Inferior parietal cortex (tissue), 1 donor: ENCODE measurements at regions not wholly inside any gene's neighbourhood (a gene's known extent, or its start where the extent isn't known, plus 50 kb on each side); places are given as distances from the start of the nearest gene placed in this dataset.

Experiments used
- DNase-seq: peaks from one replicate; pipeline ENCODE4 v3.0.0-alpha.2; 2016; ENCODE audit errors: extremely low spot score

DNA sequence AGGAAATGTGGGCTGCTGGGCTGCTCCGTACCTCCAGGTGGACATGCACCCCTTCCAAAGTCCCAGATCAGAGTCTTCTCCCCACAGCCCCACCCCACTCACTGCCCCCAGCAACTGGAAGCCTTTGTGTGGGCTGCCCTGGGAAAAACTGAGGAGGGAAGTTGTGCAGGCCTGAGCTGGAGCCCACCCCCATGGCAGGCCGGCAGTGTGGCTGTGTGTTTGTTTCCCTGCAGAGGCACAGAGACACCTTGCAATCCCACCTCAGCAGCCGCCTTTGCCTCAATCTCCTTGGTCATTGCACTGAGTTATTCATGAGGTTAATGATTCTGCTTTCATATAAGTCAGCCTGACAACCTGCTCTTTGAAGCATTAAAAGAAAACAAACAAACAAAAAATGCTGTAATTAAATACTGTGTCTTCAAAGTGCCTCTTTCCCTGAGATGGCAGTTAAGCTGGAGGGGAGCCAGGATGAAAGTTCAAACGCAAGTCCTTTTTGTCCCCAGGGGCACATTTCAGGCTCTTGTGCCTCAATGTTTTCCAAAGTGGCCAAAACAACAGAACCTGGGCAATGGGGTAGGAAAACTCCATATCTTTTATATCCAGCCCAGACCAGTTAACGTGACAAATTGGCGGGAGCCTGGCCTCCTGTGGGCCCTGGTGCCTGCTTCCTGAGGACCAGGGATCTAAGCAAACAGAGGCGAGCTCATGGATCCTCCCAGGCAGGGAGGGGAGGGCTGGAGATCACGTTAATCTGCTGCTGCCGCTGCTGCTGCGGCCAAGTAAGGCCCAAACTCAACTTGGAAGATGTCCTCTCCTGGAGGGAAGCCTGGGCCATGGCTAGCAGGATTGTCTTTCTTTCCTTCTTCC is 51.9 kb upstream of the TSPAN11 start:
- no peak for DNase-seq

DNA sequence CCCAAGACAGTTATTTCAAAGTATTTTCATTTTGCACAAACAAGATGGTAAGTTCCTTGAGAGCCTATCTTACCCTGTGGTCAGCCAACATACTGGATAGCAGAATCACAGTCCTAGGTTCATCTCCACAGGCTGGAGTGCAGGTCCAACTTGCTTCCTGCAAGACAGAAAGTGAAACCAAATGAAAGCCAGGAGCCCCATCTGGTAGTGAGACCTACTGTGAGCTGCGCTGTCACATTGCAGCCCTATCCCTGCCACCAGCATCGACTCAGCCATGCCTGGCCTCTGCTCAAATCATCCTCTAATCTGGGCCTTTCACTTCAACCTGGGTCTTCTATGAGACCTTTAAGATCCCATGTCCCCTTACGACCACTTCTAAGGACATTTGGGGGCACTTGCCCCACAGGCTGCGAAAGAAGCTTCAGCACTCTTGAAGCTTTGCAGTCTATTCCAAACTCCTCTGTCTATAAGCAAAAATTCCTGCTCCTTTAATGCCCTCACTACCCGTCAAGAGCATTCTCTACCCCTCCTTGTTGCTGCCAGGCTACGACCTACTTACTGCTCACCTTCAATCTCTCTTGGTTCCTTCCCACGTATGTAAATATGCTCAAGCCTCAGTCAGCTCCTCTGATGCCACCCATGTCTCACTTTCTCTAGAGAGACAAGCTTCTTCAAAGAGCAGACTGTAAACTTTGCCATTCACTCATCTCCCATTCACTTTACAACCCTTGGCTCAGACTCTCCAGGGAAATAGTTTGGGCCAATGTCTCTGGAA is 55.9 kb upstream of the TSPAN11 start:
- DNase-seq, result no peak

GRCh38 chr12:30867415-30867814 is 59.1 kb upstream of the TSPAN11 start:
- DNase-seq, result no peak

- no peak for DNase-seq
Observed at GRCh38 chr12:30866256-30866655, 60.3 kb upstream of the TSPAN11 start.

GRCh38 chr12:30863839-30864238 is 62.7 kb upstream of the TSPAN11 start:
- DNase-seq, result no peak

DNA sequence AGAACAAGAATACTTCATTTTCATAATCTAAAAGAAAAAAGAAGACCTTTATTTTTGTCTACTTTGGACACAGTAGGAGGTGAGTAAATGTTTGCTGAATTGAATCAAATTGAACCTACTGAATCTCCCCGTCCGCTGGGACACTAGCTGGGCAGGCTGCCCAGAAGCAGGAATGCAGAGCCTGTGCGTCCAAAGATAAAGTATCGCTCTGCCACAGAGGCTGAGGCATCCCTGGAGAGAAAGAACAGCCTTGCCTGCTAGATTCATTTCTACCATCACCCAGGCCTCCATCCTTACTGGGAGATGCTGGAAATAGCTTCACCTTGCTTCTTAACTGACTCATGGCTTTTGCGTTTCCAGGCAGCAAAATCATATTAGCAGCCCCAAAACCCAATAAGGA is 64.1 kb upstream of the TSPAN11 start:
- no peak for DNase-seq

DNA sequence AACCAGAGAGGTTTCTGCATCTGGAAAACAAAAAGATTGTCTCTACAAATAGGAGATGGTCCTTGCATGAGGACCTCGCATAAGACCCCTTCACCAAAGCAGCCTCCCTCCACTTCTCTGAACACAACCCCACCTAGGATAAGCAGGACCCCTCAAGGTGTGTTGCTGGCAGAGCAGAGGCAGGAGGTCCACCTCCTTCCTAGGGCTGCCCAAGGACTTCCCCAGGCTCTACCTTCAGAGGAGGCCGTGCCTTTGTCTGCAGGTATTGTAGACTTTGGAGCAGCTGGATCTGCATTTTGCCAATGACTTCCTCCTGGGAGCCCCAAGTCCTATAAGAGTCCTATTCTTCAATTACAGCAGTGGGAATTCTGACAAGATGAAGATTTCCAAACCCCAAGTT is 67.3 kb upstream of the TSPAN11 start:
- DNase-seq, result no peak

- DNase-seq, result no peak
Observed at GRCh38 chr12:30858471-30858870, 68.1 kb upstream of the TSPAN11 start.

GRCh38 chr12:30853561-30854133 is 72.9 kb upstream of the TSPAN11 start:
- no peak for DNase-seq

DNA sequence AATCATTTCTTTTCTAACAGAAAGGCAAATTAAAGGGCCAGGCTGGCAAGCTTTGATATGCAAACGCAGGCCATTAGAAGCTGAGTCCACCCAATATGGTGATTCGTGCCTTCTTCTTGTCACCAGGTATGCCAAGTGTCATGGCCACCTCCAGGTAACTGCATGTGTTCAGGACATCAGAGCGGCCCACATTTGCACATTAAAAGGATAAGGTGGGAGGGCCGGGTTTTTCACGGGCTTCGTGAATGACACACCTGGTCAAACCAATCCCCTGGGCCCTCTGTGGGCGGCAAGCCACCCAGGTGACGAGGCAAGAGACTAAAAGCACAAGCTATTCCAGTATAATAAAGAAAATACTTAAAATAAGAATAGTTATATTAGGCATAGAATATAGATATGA is 75.9 kb upstream of the TSPAN11 start:
- DNase-seq, result no peak

- peak; percentile 74 for DNase-seq
Observed at GRCh38 chr12:30847259-30847658, 79.3 kb upstream of the TSPAN11 start.

GRCh38 chr12:30846776-30847175 is 79.8 kb upstream of the TSPAN11 start:
- DNase-seq, result no peak

DNA sequence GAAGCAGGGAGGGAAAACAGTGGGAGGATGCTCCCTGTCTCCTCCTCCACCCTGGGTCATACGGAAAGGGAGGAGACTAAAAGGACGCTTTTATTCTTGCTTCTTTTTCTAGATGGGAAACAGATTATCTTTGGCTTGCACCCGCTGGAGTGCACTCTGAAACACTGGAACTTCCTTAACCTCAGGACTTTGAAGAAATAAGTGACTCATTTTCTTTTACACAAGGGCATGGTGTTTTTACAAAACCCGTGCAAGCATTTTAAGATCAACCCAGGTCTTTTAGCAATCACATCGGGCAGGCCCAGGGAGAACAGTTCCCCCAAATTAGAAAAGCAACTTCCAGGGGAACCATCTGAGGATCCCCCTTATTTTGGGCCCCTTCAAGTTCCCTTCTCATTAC is 80.9 kb upstream of the TSPAN11 start:
- DNase-seq, result no peak

GRCh38 chr12:30843211-30843610 is 83.3 kb upstream of the TSPAN11 start:
- DNase-seq, result no peak

GRCh38 chr12:30840715-30841114 is 85.8 kb upstream of the TSPAN11 start:
- no peak for DNase-seq

DNA sequence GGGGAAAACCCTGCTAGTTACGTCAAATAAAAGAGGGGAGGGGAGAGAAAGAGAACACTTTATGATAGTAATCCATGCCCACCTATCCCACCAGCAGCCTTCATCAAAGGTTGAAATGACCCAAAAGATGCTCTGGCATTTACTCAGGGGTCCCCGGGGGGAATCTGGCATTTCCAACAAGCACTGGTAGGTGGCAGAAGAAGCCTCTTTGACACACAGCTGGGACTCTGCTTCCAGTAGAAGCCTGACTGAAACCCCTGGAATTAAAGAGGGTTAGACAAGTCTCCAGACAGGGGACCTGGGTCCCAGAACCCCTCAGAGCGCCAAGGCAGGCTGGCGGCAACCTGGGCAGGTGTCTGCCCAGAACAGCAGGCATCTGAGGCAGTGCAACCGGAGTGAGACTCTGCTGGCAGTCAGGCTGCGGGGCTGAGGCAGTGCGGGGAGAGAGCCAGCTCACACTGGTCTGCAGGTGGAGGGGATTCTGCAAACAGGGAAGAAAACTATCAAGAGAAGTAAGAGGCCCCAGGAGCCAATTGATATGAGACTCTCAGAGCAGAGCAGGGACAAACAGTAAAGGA is 85.0 kb upstream of the CAPRIN2 start:
- DNase-seq, result no peak

DNA sequence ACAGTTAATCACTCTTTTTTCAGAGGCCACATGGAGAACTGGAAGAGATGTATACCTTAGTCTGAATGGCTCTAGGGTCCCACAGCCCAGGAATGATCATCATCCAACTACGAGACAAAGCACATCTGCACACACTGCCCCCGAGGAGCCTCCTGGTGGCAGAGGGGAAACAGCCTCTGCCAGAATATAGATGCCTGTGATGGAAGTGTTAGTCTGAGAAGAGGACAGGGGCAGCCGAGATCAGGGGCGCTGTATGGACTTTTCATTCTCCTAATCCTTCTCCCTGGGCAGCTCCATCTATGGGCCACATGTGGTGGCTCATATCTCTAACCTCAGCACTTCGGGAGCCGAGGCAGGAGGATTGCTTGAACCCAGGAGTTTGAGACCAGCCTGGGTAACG is 82.8 kb upstream of the CAPRIN2 start:
- no peak for DNase-seq

DNA sequence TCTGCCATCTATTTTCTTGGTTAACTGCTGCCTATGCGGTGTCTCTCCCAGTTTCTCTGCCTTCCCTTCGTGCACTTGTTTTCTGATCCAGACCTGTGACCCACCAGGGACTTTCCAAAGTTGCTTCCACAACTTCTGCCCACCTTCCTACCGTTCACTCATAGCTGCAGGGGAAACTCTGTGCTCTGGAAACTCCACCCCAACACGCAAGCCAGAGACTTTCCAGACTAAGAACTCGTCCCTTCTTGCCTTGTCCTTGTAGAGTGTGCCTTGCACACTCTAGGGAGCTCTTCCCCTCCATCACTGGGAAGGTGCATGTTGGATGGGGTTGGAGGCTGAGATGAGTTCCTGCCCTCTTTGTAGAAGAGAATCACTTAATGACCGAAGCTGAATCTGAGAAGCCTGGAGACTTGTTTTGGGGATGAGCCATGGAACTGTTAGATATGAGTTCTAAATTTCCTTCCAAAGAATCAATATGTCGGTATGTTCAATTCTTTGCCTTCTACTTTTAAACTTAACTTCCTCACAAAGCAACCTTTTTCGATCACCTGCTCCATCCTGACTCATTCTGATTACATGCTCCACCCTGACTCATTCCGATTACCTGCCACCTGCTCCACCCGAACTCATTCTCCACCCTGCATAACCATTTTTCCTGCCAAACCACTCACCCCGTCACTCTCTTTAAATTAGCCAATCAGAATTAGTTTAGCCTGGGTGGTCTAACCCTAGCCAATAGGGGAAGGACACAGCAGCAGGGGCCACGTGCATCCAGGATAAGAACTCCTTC is 82.1 kb upstream of the CAPRIN2 start:
- DNase-seq, result no peak

DNA sequence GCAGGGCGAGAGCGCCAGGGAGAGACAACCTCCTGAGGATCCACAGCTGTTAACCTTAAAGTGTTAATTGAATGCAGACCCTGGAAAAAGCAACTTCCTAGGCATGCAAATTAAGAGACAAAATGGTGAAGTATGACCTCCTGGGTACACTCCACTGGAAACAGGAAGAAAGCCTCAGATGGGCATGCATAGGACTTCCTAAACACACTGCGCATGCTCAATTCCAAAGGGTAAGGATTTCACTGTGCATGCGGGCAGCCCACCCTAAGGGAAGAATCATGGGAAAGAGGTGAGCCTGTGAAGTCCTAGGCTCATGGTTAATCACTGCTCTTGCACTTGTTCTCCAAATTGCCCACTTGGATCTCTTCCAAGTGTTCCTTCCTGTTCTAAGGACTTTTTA is 80.5 kb upstream of the CAPRIN2 start:
- no peak for DNase-seq

- DNase-seq, result no peak
Observed at GRCh38 chr12:30830751-30831150, 76.0 kb upstream of the CAPRIN2 start.

DNA sequence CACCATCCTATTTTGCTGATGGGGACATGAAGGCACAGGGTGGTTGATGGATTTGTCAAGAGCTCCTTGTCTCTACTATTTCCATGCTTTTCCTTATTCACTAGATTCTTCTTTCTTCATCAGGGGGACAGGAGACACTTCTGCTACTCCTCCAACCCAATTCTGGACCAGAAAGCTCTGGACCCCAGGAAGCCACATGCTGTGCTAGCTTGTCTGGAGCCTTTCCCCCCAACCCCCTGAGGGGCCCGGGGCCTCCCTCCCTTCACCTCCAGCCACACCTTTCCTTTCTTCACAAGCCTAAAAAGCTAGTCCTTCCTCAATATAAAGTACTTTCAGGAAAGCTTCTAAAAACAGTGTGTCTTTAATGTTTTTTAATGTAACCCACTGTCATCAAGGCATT is 75.1 kb upstream of the CAPRIN2 start:
- DNase-seq, result no peak

GRCh38 chr12:30828686-30829085 is 73.9 kb upstream of the CAPRIN2 start:
- DNase-seq, result no peak
